PC-9 (cell line): ENCODE measurements at regions not wholly inside any gene's neighbourhood (a gene's known extent, or its start where the extent isn't known, plus 50 kb on each side); places are given as distances from the start of the nearest gene placed in this dataset.

Experiments
- BruUV-seq: library from RNA; stranded (reverse); fragments of 400-500 nt; replicated peaks from 2 replicates; lab custom pipeline; 2021; lab: Mats Ljungman, UMichigan
- CTCF ChIA-PET: fragments of 300-600 bp; sonication (Branson Sonifier 250); formaldehyde crosslinking; loops from one replicate; lab custom pipeline; 2022; ENCODE audit warnings: antibody characterized with exemption; lab: Charles Lee
- POLR2A ChIA-PET: fragments of 300-600 bp; sonication (Branson Sonifier 250); formaldehyde crosslinking; loops from one replicate; lab custom pipeline; 2022; ENCODE audit warnings: antibody characterized with exemption; ENCODE audit not compliant: unreplicated experiment; lab: Charles Lee
- DNase-seq, 2 experiments: peaks; one replicate each; pipeline versions ENCODE4 v3.0.0 to v3.0.0-alpha.2; 2015 to 2022; ENCODE audit warnings: mixed read lengths in 1 of 2
- H2AFZ ChIP-seq: fragments of 200-600 bp; sonication (generic); 2 replicates; pipeline ENCODE4 v1.8.1; 2017; ENCODE audit warnings: antibody characterized with exemption
- H3F3A ChIP-seq: fragments of 200-600 bp; sonication (generic); 2 replicates; pipeline ENCODE4 v1.8.1; 2017; ENCODE audit warnings: antibody characterized with exemption, mild to moderate bottlenecking, low read depth; ENCODE audit not compliant: insufficient read depth
- H3K27ac ChIP-seq: fragments of 200-600 bp; sonication (generic); 2 replicates; pipeline ENCODE4 v1.6.1; 2016; ENCODE audit warnings: mixed run types
- H3K27me3 ChIP-seq: fragments of 200-600 bp; sonication (generic); 2 replicates; pipeline ENCODE4 v1.6.1; 2016; ENCODE audit warnings: low read depth, mixed run types; ENCODE audit not compliant: insufficient read depth
- H3K36me3 ChIP-seq: fragments of 200-600 bp; sonication (generic); 2 replicates; pipeline ENCODE4 v1.6.1; 2016; ENCODE audit warnings: low read depth, mixed run types
- H3K4me1 ChIP-seq: fragments of 200-600 bp; sonication (generic); replicated peaks from 2 replicates; pipeline ENCODE4 v1.6.1; 2016; ENCODE audit warnings: mixed run types; ENCODE audit not compliant: insufficient read depth
- H3K4me2 ChIP-seq: fragments of 200-600 bp; sonication (generic); 2 replicates; pipeline ENCODE4 v1.6.1; 2017; ENCODE audit warnings: mixed run types
- H3K4me3 ChIP-seq: fragments of 200-600 bp; sonication (generic); 2 replicates; pipeline ENCODE4 v1.6.1; 2016; ENCODE audit warnings: mixed run types
- H3K79me2 ChIP-seq: fragments of 200-600 bp; sonication (generic); 2 replicates; pipeline ENCODE4 v1.6.1; 2017; ENCODE audit warnings: low read depth, mixed run types
- H3K9me2 ChIP-seq: fragments of 200-600 bp; sonication (generic); 2 replicates; pipeline ENCODE4 v1.8.1; 2017; ENCODE audit warnings: mild to moderate bottlenecking; ENCODE audit not compliant: insufficient read depth
- H3K9me3 ChIP-seq: fragments of 200-600 bp; sonication (generic); 2 replicates; pipeline ENCODE4 v1.8.1; 2016; ENCODE audit warnings: low read depth; ENCODE audit not compliant: insufficient read depth
- H4K20me1 ChIP-seq: fragments of 200-600 bp; sonication (generic); 2 replicates; pipeline ENCODE4 v1.8.1; 2017; ENCODE audit not compliant: insufficient read depth
- CTCF ChIP-seq: fragments of 200-600 bp; sonication (generic); conservative IDR thresholded peaks from 2 replicates; pipeline ENCODE4 v1.6.1; 2017; ENCODE audit warnings: mixed run types, antibody characterized with exemption, mild to moderate bottlenecking, moderate library complexity
- EZH2 ChIP-seq: fragments of 200-600 bp; sonication (generic); IDR thresholded peaks from 2 replicates; pipeline ENCODE4 v1.8.0; 2017; ENCODE audit warnings: antibody characterized with exemption, low read depth
- intact Hi-C: fragments of 100-400 bp; cut with micrococcal nuclease; formaldehyde crosslinking; loops from one replicate; pipeline ENCODE4 v1.10.0; 2022; ENCODE audit not compliant: unreplicated experiment

GRCh38 chr11:112520354-112520753 is 259.7 kb upstream of the PLET1 start:
- H3K36me3 ChIP-seq: no peaks in the 10 kb centered on the region
- H3K4me2 ChIP-seq: no peak overlapping the region
- H3K4me1 ChIP-seq: peaks cover 12% of the 10 kb centered on the region
- TF ChIP-seq EZH2 (no peak), CTCF (no peak)
- no peaks in the 10 kb centered on the region for H3K79me2 ChIP-seq
- H3F3A ChIP-seq: no peaks in the 10 kb centered on the region
- BruUV-seq: no TSS peak
- H4K20me1 ChIP-seq: no peaks in the 10 kb centered on the region
- H3K27me3 ChIP-seq: no peaks in the 10 kb centered on the region
- no peaks in the 10 kb centered on the region for H3K9me3 ChIP-seq
- no peak overlapping the region for H3K4me3 ChIP-seq
- H3K27ac ChIP-seq: no peak overlapping the region
- intact Hi-C loops: no loop called here
- POLR2A ChIA-PET: no interaction called here
- H2AFZ ChIP-seq: no peak overlapping the region
- no peak for DNase-seq
- H3K9me2 ChIP-seq: no peaks in the 10 kb centered on the region
- CTCF ChIA-PET: no interaction called here

GRCh38 chr11:112522536-112522935 is 261.9 kb upstream of the PLET1 start:
- ChIA-PET POLR2A (no interaction called here), CTCF (no interaction called here)
- Histone ChIP-seq H3K4me1 (peaks cover 27% of the 10 kb centered on the region), H3F3A (peaks cover 7% of the 10 kb centered on the region; the same call in 1 of the 2 replicates), H3K9me3 (no peaks in the 10 kb centered on the region), H3K36me3 (no peaks in the 10 kb centered on the region), H2AFZ (no peak overlapping the region), H3K9me2 (no peaks in the 10 kb centered on the region), H3K27ac (no peak overlapping the region), H3K79me2 (no peaks in the 10 kb centered on the region), H3K4me2 (no peak overlapping the region), H3K27me3 (no peaks in the 10 kb centered on the region), H3K4me3 (no peak overlapping the region), H4K20me1 (no peaks in the 10 kb centered on the region)
- no peak for TF ChIP-seq EZH2
- TF ChIP-seq CTCF: no peak
- intact Hi-C loops: no loop called here
- no TSS peak for BruUV-seq
- DNase-seq: no peak

- no peaks in the 10 kb centered on the region for H3K9me2 ChIP-seq
- no peaks in the 10 kb centered on the region for H3K9me3 ChIP-seq
- BruUV-seq: no TSS peak
- H3K4me1 ChIP-seq: peaks cover 30% of the 10 kb centered on the region
- intact Hi-C loops: no loop called here
- POLR2A ChIA-PET: no interaction called here
- H4K20me1 ChIP-seq: no peaks in the 10 kb centered on the region
- H3F3A ChIP-seq: peaks cover 7% of the 10 kb centered on the region; the same call in 1 of the 2 replicates
- H3K4me3 ChIP-seq: no peak overlapping the region
- TF ChIP-seq CTCF (no peak), EZH2 (no peak)
- H3K79me2 ChIP-seq: no peaks in the 10 kb centered on the region
- DNase-seq: no peak
- no peaks in the 10 kb centered on the region for H3K36me3 ChIP-seq
- H3K27me3 ChIP-seq: no peaks in the 10 kb centered on the region
- H2AFZ ChIP-seq: no peak overlapping the region
- H3K27ac ChIP-seq: no peak overlapping the region
- H3K4me2 ChIP-seq: no peak overlapping the region
- CTCF ChIA-PET: no interaction called here
Observed at GRCh38 chr11:112523031-112523430, 262.4 kb upstream of the PLET1 start.
